ENCODE measurements at regions not wholly inside any gene's neighbourhood (a gene's known extent, or its start where the extent isn't known, plus 50 kb on each side); places are given as distances from the start of the nearest gene placed in this dataset.
"Not testable (repeated sequence)": the region's sequence is repeated elsewhere in the genome, so short reads cannot be mapped to it uniquely, and the experiment has no call there.

GRCh38 chr4:177185151-177185550 lies 124.5 kb upstream of the NEIL3 start:
- no peak for DNase-seq (ENCODE audit: low read depth in 2 of 2)

- DNase-seq (ENCODE audit: low read depth in 2 of 2) = no peak
These were observed 124.1 kb upstream of the NEIL3 start for GRCh38 chr4:177185579-177185978.

- no peak for DNase-seq (ENCODE audit: low read depth in 2 of 2)
These were observed 122.3 kb upstream of the NEIL3 start for GRCh38 chr4:177187371-177187770.

GRCh38 chr4:177190995-177191580 lies 118.6 kb upstream of the NEIL3 start:
- DNase-seq (ENCODE audit: low read depth in 2 of 2) = no peak

- DNase-seq (ENCODE audit: low read depth in 2 of 2) = no peak
These were observed 118.1 kb upstream of the NEIL3 start for GRCh38 chr4:177191586-177191985.

- DNase-seq (ENCODE audit: low read depth in 2 of 2) = no peak
These were observed 117.7 kb upstream of the NEIL3 start for GRCh38 chr4:177191991-177192390.

- not testable (repeated sequence) for DNase-seq (ENCODE audit: low read depth in 2 of 2)
These were observed 116.5 kb upstream of the NEIL3 start for GRCh38 chr4:177193024-177193715.

GRCh38 chr4:177194906-177195305 lies 114.8 kb upstream of the NEIL3 start:
- no peak for DNase-seq (ENCODE audit: low read depth in 2 of 2)

GRCh38 chr4:177196615-177197014 lies 113.1 kb upstream of the NEIL3 start:
- DNase-seq (ENCODE audit: low read depth in 2 of 2) = no peak

GRCh38 chr4:177201614-177202013 lies 108.1 kb upstream of the NEIL3 start:
- DNase-seq (ENCODE audit: low read depth in 2 of 2) = no peak

- no peak for DNase-seq (ENCODE audit: low read depth in 2 of 2)
These were observed 105.5 kb upstream of the NEIL3 start for GRCh38 chr4:177204126-177204525.

- DNase-seq (ENCODE audit: low read depth in 2 of 2) = peak; percentile 21 to 42
These were observed 94.7 kb upstream of the NEIL3 start for GRCh38 chr4:177214935-177215334.

GRCh38 chr4:177220376-177220775 lies 89.3 kb upstream of the NEIL3 start:
- DNase-seq (ENCODE audit: low read depth in 2 of 2) = peak in 1 of 2 experiments; percentile 19

GRCh38 chr4:177222781-177223180 lies 86.9 kb upstream of the NEIL3 start:
- DNase-seq (ENCODE audit: low read depth in 2 of 2) = no peak

- no peak for DNase-seq (ENCODE audit: low read depth in 2 of 2)
These were observed 84.1 kb upstream of the NEIL3 start for GRCh38 chr4:177225605-177226004.

- no peak for DNase-seq (ENCODE audit: low read depth in 2 of 2)
These were observed 82.0 kb upstream of the NEIL3 start for GRCh38 chr4:177227636-177228035.

GRCh38 chr4:177228599-177228998 lies 81.1 kb upstream of the NEIL3 start:
- DNase-seq (ENCODE audit: low read depth in 2 of 2) = no peak

- no peak for DNase-seq (ENCODE audit: low read depth in 2 of 2)
These were observed 80.3 kb upstream of the NEIL3 start for GRCh38 chr4:177229331-177229730.

- no peak for DNase-seq (ENCODE audit: low read depth in 2 of 2)
These were observed 77.2 kb upstream of the NEIL3 start for GRCh38 chr4:177232473-177232872.

- peak; percentile 78 to 83 for DNase-seq (ENCODE audit: low read depth in 2 of 2)
These were observed 74.6 kb upstream of the NEIL3 start for GRCh38 chr4:177235026-177235425.

GRCh38 chr4:177236886-177237285 lies 72.8 kb upstream of the NEIL3 start:
- DNase-seq (ENCODE audit: low read depth in 2 of 2) = no peak

GRCh38 chr4:177237291-177237690 lies 72.4 kb upstream of the NEIL3 start:
- DNase-seq (ENCODE audit: low read depth in 2 of 2) = no peak

GRCh38 chr4:177239477-177239876 lies 70.2 kb upstream of the NEIL3 start:
- no peak for DNase-seq (ENCODE audit: low read depth in 2 of 2)

- DNase-seq (ENCODE audit: low read depth in 2 of 2) = no peak
These were observed 69.8 kb upstream of the NEIL3 start for GRCh38 chr4:177239878-177240277.
